Left renal cortex interstitium (tissue), 4 donors: ENCODE measurements at regions not wholly inside any gene's neighbourhood (a gene's known extent, or its start where the extent isn't known, plus 50 kb on each side); places are given as distances from the start of the nearest gene placed in this dataset.

ENCODE experiments used
- DNase-seq, 4 donors: peaks; one replicate each; pipeline ENCODE4 v3.0.0-alpha.2; 2013; ENCODE audit warnings: low read depth in 4 of 4, low spot score in 2 of 4, missing footprints in 1 of 4

GRCh38 chr4:37157476-37158167 is 86.9 kb upstream of the NWD2 start:
- no peak for DNase-seq

GRCh38 chr4:37160653-37161052 is 83.9 kb upstream of the NWD2 start:
- DNase-seq, result no peak

- no peak for DNase-seq
These were observed 78.7 kb upstream of the NWD2 start for GRCh38 chr4:37165844-37166243.

GRCh38 chr4:37169956-37170355 is 74.6 kb upstream of the NWD2 start:
- no peak for DNase-seq

GRCh38 chr4:37188100-37188499 is 56.4 kb upstream of the NWD2 start:
- DNase-seq, result no peak
